CD8-positive, alpha-beta memory T cell (primary cell): ENCODE measurements at regions not wholly inside any gene's neighbourhood (a gene's known extent, or its start where the extent isn't known, plus 50 kb on each side); places are given as distances from the start of the nearest gene placed in this dataset.

Experiments used
- CTCF ChIA-PET: fragments of 350-600 bp; sonication (Branson Sonifier 250); formaldehyde crosslinking; loops from one replicate; lab custom pipeline; 2021; ENCODE audit warnings: antibody characterized with exemption; lab: Charles Lee
- POLR2A ChIA-PET: fragments of 350-600 bp; sonication (Branson Sonifier 250); formaldehyde crosslinking; loops from one replicate; lab custom pipeline; 2021; ENCODE audit warnings: antibody characterized with exemption; lab: Charles Lee
- DNase-seq, 5 donors: peaks; one replicate each; pipeline versions ENCODE4 v3.0.0 to v3.0.0-alpha.2; 2020 to 2022; ENCODE audit warnings: mixed read lengths in 1 of 5
- H3K27ac ChIP-seq: one replicate; pipeline ENCODE4 v1.7.0; 2013; ENCODE audit warnings: low read depth, mild to moderate bottlenecking, low read length, moderate library complexity
- H3K27me3 ChIP-seq: 2 replicates; pipeline ENCODE4 v1.7.0; 2013; ENCODE audit warnings: low read length, mild to moderate bottlenecking; ENCODE audit not compliant: insufficient read depth, poor library complexity, severe bottlenecking
- H3K36me3 ChIP-seq: 2 replicates; pipeline ENCODE4 v1.7.0; 2013; ENCODE audit warnings: mild to moderate bottlenecking, low read length, moderate library complexity; ENCODE audit not compliant: insufficient read depth
- H3K4me1 ChIP-seq: 2 replicates; pipeline ENCODE4 v1.7.0; 2013; ENCODE audit warnings: mild to moderate bottlenecking, low read length, moderate library complexity; ENCODE audit not compliant: insufficient read depth
- H3K4me3 ChIP-seq: 2 replicates; pipeline ENCODE4 v1.7.0; 2013; ENCODE audit warnings: mild to moderate bottlenecking, low read length
- H3K9me3 ChIP-seq: 2 replicates; pipeline ENCODE4 v1.7.0; 2013; ENCODE audit warnings: mild to moderate bottlenecking, low read length
- H3K27ac Mint-ChIP-seq, 8 donors: one replicate each; pipeline ENCODE4 v1.8.0; 2020 to 2021; ENCODE audit warnings: mixed read lengths in 8 of 8, mild to moderate bottlenecking in 6 of 8, inconsistent platforms in 3 of 8, moderate library complexity in 3 of 8
- H3K27me3 Mint-ChIP-seq, 2 donors: one replicate each; pipeline ENCODE4 v1.8.0; 2020 to 2021; ENCODE audit warnings: mixed read lengths in 2 of 2, mild to moderate bottlenecking in 1 of 2, moderate library complexity in 1 of 2
- H3K36me3 Mint-ChIP-seq, 3 donors: one replicate each; pipeline ENCODE4 v1.8.0; 2020 to 2021; ENCODE audit warnings: mixed read lengths in 3 of 3, inconsistent platforms in 1 of 3, mild to moderate bottlenecking in 1 of 3
- H3K4me1 Mint-ChIP-seq, 3 donors: one replicate each; pipeline ENCODE4 v1.8.0; 2020 to 2021; ENCODE audit warnings: mixed read lengths in 3 of 3, inconsistent platforms in 1 of 3, mild to moderate bottlenecking in 1 of 3
- H3K4me3 Mint-ChIP-seq, 7 donors: one replicate each; pipeline ENCODE4 v1.8.0; 2020 to 2021; ENCODE audit warnings: mixed read lengths in 7 of 7, mild to moderate bottlenecking in 6 of 7, moderate library complexity in 4 of 7, inconsistent platforms in 2 of 7
- H3K9me3 Mint-ChIP-seq, 5 donors: one replicate each; pipeline ENCODE4 v1.8.0; 2020 to 2022; ENCODE audit warnings: mixed read lengths in 5 of 5, mild to moderate bottlenecking in 3 of 5, moderate library complexity in 2 of 5, inconsistent platforms in 1 of 5

GRCh38 chr13:106078191-106078590, 457.3 kb downstream of the EFNB2 start:
- H3K27me3 ChIP-seq: no peaks in the 10 kb centered on the region
- Mint-ChIP-seq H3K27ac (no peak overlapping the region), H3K9me3 (peaks cover 0 to 7% (median 0%) of the 10 kb centered on the region in 5 donors), H3K4me3 (no peak overlapping the region), H3K27me3 (no peaks in the 10 kb centered on the region), H3K36me3 (no peaks in the 10 kb centered on the region), H3K4me1 (no peaks in the 10 kb centered on the region)
- no peaks in the 10 kb centered on the region for H3K4me1 ChIP-seq
- no peak for DNase-seq
- ChIA-PET POLR2A (no interaction called here), CTCF (no interaction called here)
- H3K9me3 ChIP-seq: no peaks in the 10 kb centered on the region
- H3K36me3 ChIP-seq: no peaks in the 10 kb centered on the region
- no peak overlapping the region for H3K4me3 ChIP-seq
- no peak overlapping the region for H3K27ac ChIP-seq

DNA sequence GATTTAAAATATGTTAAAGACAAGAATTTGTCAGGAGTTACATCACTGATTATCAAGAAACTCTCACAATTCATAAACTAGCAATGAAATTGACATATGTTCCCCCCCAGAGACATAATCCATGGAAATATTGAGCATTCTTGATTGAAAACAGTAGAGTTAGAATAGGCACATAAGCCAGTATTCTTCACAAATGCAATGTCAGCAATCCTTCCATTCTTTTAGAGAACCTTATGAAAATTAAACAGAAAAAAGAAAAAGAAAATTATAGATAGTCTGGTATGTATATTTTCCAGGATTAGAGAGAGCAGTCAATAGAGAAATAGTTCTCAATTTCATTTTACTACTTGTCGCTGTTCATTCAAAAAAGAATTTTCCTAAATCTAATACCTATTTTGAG, 458.4 kb downstream of the EFNB2 start:
- Histone ChIP-seq H3K27ac (no peak overlapping the region), H3K9me3 (no peaks in the 10 kb centered on the region), H3K4me1 (no peaks in the 10 kb centered on the region), H3K4me3 (no peak overlapping the region), H3K36me3 (no peaks in the 10 kb centered on the region), H3K27me3 (no peaks in the 10 kb centered on the region)
- no peak overlapping the region for H3K27ac Mint-ChIP-seq
- ChIA-PET POLR2A (no interaction called here), CTCF (interaction anchor here (0.6 kb wide), 1 partner anchor 258 kb away, joined by 4 read pairs; no protein-coding TSS in a partner anchor)
- no peaks in the 10 kb centered on the region for H3K36me3 Mint-ChIP-seq
- DNase-seq: no peak
- H3K4me1 Mint-ChIP-seq: no peaks in the 10 kb centered on the region
- no peak overlapping the region for H3K4me3 Mint-ChIP-seq
- peaks cover 0 to 7% (median 0%) of the 10 kb centered on the region in 5 donors for H3K9me3 Mint-ChIP-seq
- no peaks in the 10 kb centered on the region for H3K27me3 Mint-ChIP-seq

GRCh38 chr13:106072014-106072413, 463.4 kb downstream of the EFNB2 start:
- H3K27ac Mint-ChIP-seq: no peak overlapping the region
- CTCF ChIA-PET: no interaction called here
- no peak overlapping the region for H3K4me3 ChIP-seq
- no peak overlapping the region for H3K4me3 Mint-ChIP-seq
- no peaks in the 10 kb centered on the region for H3K36me3 Mint-ChIP-seq
- no peaks in the 10 kb centered on the region for H3K9me3 Mint-ChIP-seq
- no peaks in the 10 kb centered on the region for H3K27me3 ChIP-seq
- no peaks in the 10 kb centered on the region for H3K9me3 ChIP-seq
- no peaks in the 10 kb centered on the region for H3K4me1 Mint-ChIP-seq
- H3K36me3 ChIP-seq: no peaks in the 10 kb centered on the region
- no peaks in the 10 kb centered on the region for H3K27me3 Mint-ChIP-seq
- H3K27ac ChIP-seq: no peak overlapping the region
- H3K4me1 ChIP-seq: no peaks in the 10 kb centered on the region
- DNase-seq: no peak
- POLR2A ChIA-PET: no interaction called here

- no peaks in the 10 kb centered on the region for H3K36me3 ChIP-seq
- H3K27me3 ChIP-seq: no peaks in the 10 kb centered on the region
- Mint-ChIP-seq H3K4me1 (no peaks in the 10 kb centered on the region), H3K36me3 (no peaks in the 10 kb centered on the region), H3K27ac (no peak overlapping the region), H3K9me3 (no peaks in the 10 kb centered on the region), H3K4me3 (no peak overlapping the region), H3K27me3 (no peaks in the 10 kb centered on the region)
- ChIA-PET CTCF (no interaction called here), POLR2A (no interaction called here)
- H3K4me3 ChIP-seq: no peak overlapping the region
- no peaks in the 10 kb centered on the region for H3K4me1 ChIP-seq
- DNase-seq: no peak
- H3K9me3 ChIP-seq: no peaks in the 10 kb centered on the region
- no peak overlapping the region for H3K27ac ChIP-seq
These were observed 471.7 kb downstream of the EFNB2 start for GRCh38 chr13:106063591-106064313.

- no peaks in the 10 kb centered on the region for H3K36me3 Mint-ChIP-seq
- Histone ChIP-seq H3K36me3 (no peaks in the 10 kb centered on the region), H3K27me3 (no peaks in the 10 kb centered on the region), H3K4me1 (no peaks in the 10 kb centered on the region), H3K9me3 (no peaks in the 10 kb centered on the region), H3K27ac (no peak overlapping the region), H3K4me3 (no peak overlapping the region)
- H3K9me3 Mint-ChIP-seq: no peaks in the 10 kb centered on the region
- no peak overlapping the region for H3K27ac Mint-ChIP-seq
- no peaks in the 10 kb centered on the region for H3K4me1 Mint-ChIP-seq
- DNase-seq: no peak
- ChIA-PET POLR2A (no interaction called here), CTCF (no interaction called here)
- no peaks in the 10 kb centered on the region for H3K27me3 Mint-ChIP-seq
- H3K4me3 Mint-ChIP-seq: no peak overlapping the region
These were observed 473.7 kb downstream of the EFNB2 start for GRCh38 chr13:106061781-106062180.

- Histone ChIP-seq H3K27ac (no peak overlapping the region), H3K4me1 (no peaks in the 10 kb centered on the region), H3K36me3 (no peaks in the 10 kb centered on the region), H3K27me3 (no peaks in the 10 kb centered on the region), H3K9me3 (no peaks in the 10 kb centered on the region), H3K4me3 (no peak overlapping the region)
- peaks cover 0 to 4% (median 0%) of the 10 kb centered on the region in 5 donors for H3K9me3 Mint-ChIP-seq
- H3K4me3 Mint-ChIP-seq: no peak overlapping the region
- CTCF ChIA-PET: no interaction called here
- POLR2A ChIA-PET: no interaction called here
- no peak for DNase-seq
- H3K4me1 Mint-ChIP-seq: no peaks in the 10 kb centered on the region
- no peak overlapping the region for H3K27ac Mint-ChIP-seq
- H3K27me3 Mint-ChIP-seq: no peaks in the 10 kb centered on the region
- no peaks in the 10 kb centered on the region for H3K36me3 Mint-ChIP-seq
These were observed 478.6 kb downstream of the EFNB2 start for GRCh38 chr13:106056851-106057250.

DNA sequence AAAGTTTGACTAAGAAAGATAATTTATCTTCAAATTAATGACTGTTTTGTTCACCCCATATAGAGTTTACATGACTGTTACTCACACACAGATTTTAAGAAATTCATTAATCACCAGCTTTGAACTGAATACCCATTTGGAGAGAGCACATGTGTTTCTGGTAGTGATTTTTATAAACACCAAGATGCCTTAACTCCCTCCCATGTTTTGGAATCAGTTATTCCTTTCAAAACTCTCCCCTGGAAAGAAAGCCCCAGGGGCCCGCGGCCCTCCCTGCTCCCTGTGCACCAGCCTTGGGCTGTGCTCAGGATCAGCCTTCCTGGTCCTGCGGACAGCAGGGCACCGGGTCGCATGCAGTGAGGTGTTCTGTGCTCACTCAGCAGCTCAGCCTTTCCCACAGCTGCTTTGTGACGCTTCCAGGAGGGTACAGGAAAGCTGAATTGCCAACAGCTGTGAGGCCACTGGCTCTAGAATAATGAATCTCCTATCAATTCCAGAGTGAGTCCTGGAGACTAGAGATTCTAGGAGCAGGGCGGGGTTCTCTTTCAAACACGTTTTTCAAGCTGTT, 483.2 kb downstream of the EFNB2 start:
- H3K27ac Mint-ChIP-seq: no peak overlapping the region
- Histone ChIP-seq H3K27me3 (no peaks in the 10 kb centered on the region), H3K4me1 (no peaks in the 10 kb centered on the region), H3K4me3 (no peak overlapping the region), H3K36me3 (no peaks in the 10 kb centered on the region), H3K27ac (no peak overlapping the region), H3K9me3 (no peaks in the 10 kb centered on the region)
- H3K9me3 Mint-ChIP-seq: peaks cover 0 to 4% (median 0%) of the 10 kb centered on the region in 5 donors
- H3K4me3 Mint-ChIP-seq: no peak overlapping the region
- H3K36me3 Mint-ChIP-seq: no peaks in the 10 kb centered on the region
- ChIA-PET POLR2A (no interaction called here), CTCF (no interaction called here)
- H3K4me1 Mint-ChIP-seq: no peaks in the 10 kb centered on the region
- DNase-seq: no peak
- H3K27me3 Mint-ChIP-seq: no peaks in the 10 kb centered on the region

DNA sequence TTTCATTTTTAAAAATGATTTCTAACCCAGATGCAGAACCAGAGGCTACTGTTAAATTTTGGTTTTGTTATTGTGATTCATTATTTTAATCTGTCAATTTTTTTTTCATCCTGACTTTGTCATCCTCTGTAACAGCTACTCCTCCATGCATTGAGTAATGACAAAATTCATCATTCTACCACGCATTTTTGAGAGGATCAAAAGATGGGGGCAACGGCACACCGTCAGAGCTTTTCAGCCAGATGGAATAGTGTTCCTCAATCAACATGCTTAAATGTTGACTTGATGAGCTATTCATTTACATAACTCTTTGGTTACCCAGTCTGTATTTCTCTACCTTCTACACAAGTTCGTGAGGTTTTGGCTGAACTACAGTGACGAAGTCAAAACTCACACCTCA, 486.3 kb downstream of the EFNB2 start:
- H3K27ac Mint-ChIP-seq: no peak overlapping the region
- Histone ChIP-seq H3K4me1 (no peaks in the 10 kb centered on the region), H3K9me3 (no peaks in the 10 kb centered on the region), H3K27me3 (no peaks in the 10 kb centered on the region), H3K27ac (no peak overlapping the region), H3K36me3 (no peaks in the 10 kb centered on the region), H3K4me3 (no peak overlapping the region)
- no peak for DNase-seq
- no peaks in the 10 kb centered on the region for H3K4me1 Mint-ChIP-seq
- H3K4me3 Mint-ChIP-seq: no peak overlapping the region
- H3K27me3 Mint-ChIP-seq: no peaks in the 10 kb centered on the region
- no peaks in the 10 kb centered on the region for H3K36me3 Mint-ChIP-seq
- H3K9me3 Mint-ChIP-seq: peaks cover 0 to 4% (median 0%) of the 10 kb centered on the region in 5 donors
- CTCF ChIA-PET: no interaction called here
- POLR2A ChIA-PET: no interaction called here
